AG04450 (cell line): ENCODE measurements at regions not wholly inside any gene's neighbourhood (a gene's known extent, or its start where the extent isn't known, plus 50 kb on each side); places are given as distances from the start of the nearest gene placed in this dataset.

Experiments used
- CTCF ChIA-PET: fragments of 300-600, 350-600 bp; formaldehyde crosslinking; extraction: SDS; loops from one replicate; lab custom pipeline; 2022; ENCODE audit warnings: antibody characterized with exemption, inconsistent platforms; lab: Charles Lee
- POLR2A ChIA-PET: fragments of 350-600 bp; formaldehyde crosslinking; extraction: SDS; loops from one replicate; lab custom pipeline; 2021; ENCODE audit warnings: antibody characterized with exemption, inconsistent platforms; lab: Yijun Ruan, JAX
- DNase-seq: peaks from one replicate; pipeline ENCODE4 v3.0.0-alpha.2; 2011; ENCODE audit warnings: low read depth, low spot score
- H3K27ac ChIP-seq: one replicate; pipeline ENCODE4 v1.5.1; 2012; ENCODE audit warnings: low read depth, low read length, control low read depth
- H3K27me3 ChIP-seq: one replicate; pipeline ENCODE4 v1.6.0; 2012; ENCODE audit warnings: low read length; ENCODE audit not compliant: control insufficient read depth, insufficient read depth
- H3K4me3 ChIP-seq: 2 replicates; pipeline ENCODE4 v1.5.1; 2011; ENCODE audit warnings: mild to moderate bottlenecking, low read depth, low read length, control low read depth
- H3K9me3 ChIP-seq: 2 replicates; pipeline ENCODE4 v1.5.1; 2012; ENCODE audit warnings: low read length; ENCODE audit not compliant: control insufficient read depth, insufficient read depth
- TF ChIP-seq, protein P1 (sequence below): IDR thresholded peaks from 2 replicates; pipeline ENCODE4 v1.5.1; 2011; ENCODE audit warnings: low read depth, low read length, control low read depth, inconsistent platforms

DNA sequence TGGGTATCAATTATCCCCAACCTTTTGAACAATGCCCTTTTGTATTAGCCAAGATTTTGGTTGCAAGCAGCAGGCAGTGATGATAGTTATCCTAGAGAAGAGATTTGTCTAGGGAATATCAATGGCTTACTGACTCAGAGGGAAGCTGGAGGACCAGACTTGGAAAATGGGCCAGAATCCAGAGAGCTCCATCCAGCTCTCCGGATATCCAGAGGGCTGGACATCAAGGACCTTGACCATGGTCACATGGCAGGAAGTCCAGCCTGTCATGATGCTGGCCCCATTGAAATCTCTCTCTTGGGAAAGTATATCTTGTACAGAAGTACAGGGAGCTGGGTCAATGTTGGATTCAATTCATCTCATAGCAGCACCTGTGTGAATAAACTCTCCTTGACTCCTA lies 148.5 kb upstream of the PDZRN3 start:
- Histone ChIP-seq H3K9me3 (no peaks in the 10 kb centered on the region), H3K27me3 (no peaks in the 10 kb centered on the region), H3K4me3 (no peak overlapping the region), H3K27ac (no peak overlapping the region)
- TF ChIP-seq, protein P1, sequence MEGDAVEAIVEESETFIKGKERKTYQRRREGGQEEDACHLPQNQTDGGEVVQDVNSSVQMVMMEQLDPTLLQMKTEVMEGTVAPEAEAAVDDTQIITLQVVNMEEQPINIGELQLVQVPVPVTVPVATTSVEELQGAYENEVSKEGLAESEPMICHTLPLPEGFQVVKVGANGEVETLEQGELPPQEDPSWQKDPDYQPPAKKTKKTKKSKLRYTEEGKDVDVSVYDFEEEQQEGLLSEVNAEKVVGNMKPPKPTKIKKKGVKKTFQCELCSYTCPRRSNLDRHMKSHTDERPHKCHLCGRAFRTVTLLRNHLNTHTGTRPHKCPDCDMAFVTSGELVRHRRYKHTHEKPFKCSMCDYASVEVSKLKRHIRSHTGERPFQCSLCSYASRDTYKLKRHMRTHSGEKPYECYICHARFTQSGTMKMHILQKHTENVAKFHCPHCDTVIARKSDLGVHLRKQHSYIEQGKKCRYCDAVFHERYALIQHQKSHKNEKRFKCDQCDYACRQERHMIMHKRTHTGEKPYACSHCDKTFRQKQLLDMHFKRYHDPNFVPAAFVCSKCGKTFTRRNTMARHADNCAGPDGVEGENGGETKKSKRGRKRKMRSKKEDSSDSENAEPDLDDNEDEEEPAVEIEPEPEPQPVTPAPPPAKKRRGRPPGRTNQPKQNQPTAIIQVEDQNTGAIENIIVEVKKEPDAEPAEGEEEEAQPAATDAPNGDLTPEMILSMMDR: no peak
- no peak for DNase-seq
- ChIA-PET CTCF (no interaction called here), POLR2A (no interaction called here)

DNA sequence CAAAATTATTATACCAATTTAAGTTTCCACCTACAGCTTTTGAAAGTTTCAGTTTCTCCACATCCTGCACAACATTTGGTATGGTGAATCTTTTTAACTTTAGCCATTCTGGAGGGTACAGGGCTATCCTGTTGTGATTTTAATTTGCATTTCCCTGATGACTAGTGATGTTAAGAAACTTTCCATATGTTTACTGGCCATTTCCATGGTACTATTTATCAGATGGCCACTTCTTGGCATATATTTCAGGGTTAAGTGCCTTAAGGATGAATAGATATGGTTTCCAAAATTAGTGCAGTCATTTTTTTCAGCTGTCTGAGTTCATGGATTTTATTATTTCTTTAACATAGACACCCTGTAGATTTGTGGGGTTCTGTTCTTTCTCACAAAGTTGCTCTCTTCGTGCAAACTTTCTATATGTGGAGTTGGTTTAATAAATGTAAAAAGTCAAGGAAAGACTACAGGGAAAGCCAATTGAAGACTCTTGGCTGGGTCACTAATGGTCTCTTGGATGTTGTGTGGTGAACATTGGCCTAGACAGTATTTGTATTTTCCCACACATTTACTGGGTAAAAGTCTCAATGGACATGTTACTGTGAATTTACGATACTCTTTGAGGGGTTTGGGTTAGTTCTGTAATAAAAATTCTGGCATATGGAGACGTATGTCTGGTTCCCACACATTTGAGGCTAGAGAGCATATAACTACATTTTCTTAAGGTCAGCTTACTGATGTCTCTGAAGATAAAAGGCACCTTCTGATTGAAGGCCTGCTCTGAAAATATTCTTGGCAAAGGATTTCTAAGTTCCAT lies 147.5 kb upstream of the PDZRN3 start:
- no peaks in the 10 kb centered on the region for H3K27me3 ChIP-seq
- DNase-seq: no peak
- ChIA-PET CTCF (no interaction called here), POLR2A (no interaction called here)
- TF ChIP-seq, protein P1: no peak
- H3K4me3 ChIP-seq: no peak overlapping the region
- no peaks in the 10 kb centered on the region for H3K9me3 ChIP-seq
- no peak overlapping the region for H3K27ac ChIP-seq

DNA sequence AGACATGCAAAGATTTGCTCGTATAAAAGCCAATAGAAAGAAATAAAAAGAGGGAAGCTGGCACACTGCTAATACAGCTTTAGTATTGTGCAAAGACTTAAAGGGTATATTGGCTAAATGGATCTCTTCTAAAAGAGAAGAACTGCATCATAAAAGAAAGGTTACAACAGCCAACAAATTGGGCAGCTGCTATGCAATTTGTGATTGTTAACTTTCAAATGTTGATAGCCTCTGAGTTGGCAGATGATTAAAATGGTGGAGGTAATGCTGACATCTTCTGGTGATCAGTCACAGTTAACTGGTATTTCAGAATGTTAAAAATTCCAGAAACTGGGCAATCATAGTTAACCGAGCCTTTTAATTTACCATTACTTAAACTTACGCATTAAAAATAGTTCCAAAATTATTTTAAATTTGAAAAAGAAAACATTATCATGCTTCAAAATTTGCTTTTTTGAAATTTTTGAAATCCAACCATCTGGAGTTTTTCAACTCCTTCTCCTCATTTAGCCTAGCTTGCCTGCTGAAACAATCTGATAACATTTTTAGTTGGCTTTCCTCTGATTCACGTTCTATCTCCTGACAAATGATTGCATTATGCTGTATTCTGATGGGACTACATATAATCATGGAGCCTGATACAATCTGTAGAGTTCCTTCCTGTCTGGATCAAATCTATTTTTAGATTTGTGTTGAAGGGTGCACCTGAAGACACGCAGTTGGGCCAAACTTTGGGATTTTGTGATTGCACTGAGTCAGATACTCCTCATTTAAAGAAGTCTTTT lies 144.0 kb upstream of the PDZRN3 start:
- Histone ChIP-seq H3K27me3 (no peaks in the 10 kb centered on the region), H3K27ac (no peak overlapping the region), H3K9me3 (no peaks in the 10 kb centered on the region), H3K4me3 (no peak overlapping the region)
- no peak for DNase-seq
- CTCF ChIA-PET: interaction anchor here (1.1 to 1.3 kb wide), 3 partner anchors 11 to 266 kb away, joined by 3 to 4 read pairs (median 3); no protein-coding TSS in a partner anchor
- TF ChIP-seq, protein P1: no peak
- POLR2A ChIA-PET: no interaction called here

- Histone ChIP-seq H3K27me3 (no peaks in the 10 kb centered on the region), H3K27ac (peak overlapping the region; percentile 90), H3K9me3 (no peaks in the 10 kb centered on the region), H3K4me3 (peak overlapping the region; percentile 26)
- TF ChIP-seq, protein P1: no peak
- POLR2A ChIA-PET: interaction anchor here (0.6 to 1.5 kb wide), 5 partner anchors 27 to 255 kb away, joined by 3 to 6 read pairs (median 4); no protein-coding TSS in a partner anchor
- DNase-seq: peak; percentile 69
- CTCF ChIA-PET: interaction anchor here (0.9 to 1.8 kb wide), 3 partner anchors 20 to 258 kb away, joined by 3 to 4 read pairs (median 4); no protein-coding TSS in a partner anchor
Observed at GRCh38 chr3:73766599-73767381, 142.0 kb upstream of the PDZRN3 start.
